Fibroblast of lung (primary cell): ENCODE measurements at regions not wholly inside any gene's neighbourhood (a gene's known extent, or its start where the extent isn't known, plus 50 kb on each side); places are given as distances from the start of the nearest gene placed in this dataset.

Source experiments
- DNase-seq, 2 donors: peaks; one replicate each; pipeline versions ENCODE4 v3.0.0 to v3.0.0-alpha.2; 2010; ENCODE audit warnings: low read depth in 2 of 2
- H2AFZ ChIP-seq: 2 replicates; pipeline ENCODE4 v1.5.1; 2012; ENCODE audit warnings: low read length, control low read depth, inconsistent platforms
- H3K27ac ChIP-seq: 2 replicates; pipeline ENCODE4 v1.5.1; 2011; ENCODE audit warnings: low read length, control low read depth; ENCODE audit not compliant: insufficient read depth
- H3K27me3 ChIP-seq: 2 replicates; pipeline ENCODE4 v1.5.1; 2011; ENCODE audit warnings: mild to moderate bottlenecking, low read length; ENCODE audit not compliant: control insufficient read depth, insufficient read depth
- H3K36me3 ChIP-seq: 2 replicates; pipeline ENCODE4 v1.5.1; 2011; ENCODE audit warnings: low read length; ENCODE audit not compliant: control insufficient read depth, insufficient read depth
- H3K4me1 ChIP-seq: 2 replicates; pipeline ENCODE4 v1.5.1; 2011; ENCODE audit warnings: low read length; ENCODE audit not compliant: control insufficient read depth, insufficient read depth; ENCODE audit errors: extremely low read depth
- H3K4me2 ChIP-seq: 2 replicates; pipeline ENCODE4 v1.5.1; 2011; ENCODE audit warnings: low read length, control low read depth; ENCODE audit not compliant: insufficient read depth; ENCODE audit errors: extremely low read depth
- H3K4me3 ChIP-seq, 4 experiments: fragments of 200-600 bp in 1 of 4; sonication (generic) in 1 of 4; replicated peaks in 1 of 4; 2 replicates each; pipeline ENCODE4 v1.5.1; 2011 to 2016; ENCODE audit warnings: low read length in 4 of 4, low read depth in 3 of 4, mild to moderate bottlenecking in 3 of 4, control low read depth in 2 of 4, inconsistent platforms in 1 of 4, mixed read lengths in 1 of 4; ENCODE audit not compliant: insufficient read depth in 1 of 4; ENCODE audit errors: control extremely low read depth in 1 of 4
- H3K79me2 ChIP-seq: 2 replicates; pipeline ENCODE4 v1.5.1; 2012; ENCODE audit warnings: mild to moderate bottlenecking, low read length, inconsistent platforms; ENCODE audit not compliant: control insufficient read depth, insufficient read depth
- H3K9ac ChIP-seq: 2 replicates; pipeline ENCODE4 v1.5.1; 2011; ENCODE audit warnings: mild to moderate bottlenecking, low read length, control low read depth; ENCODE audit not compliant: insufficient read depth
- H3K9me3 ChIP-seq: 2 replicates; pipeline ENCODE4 v1.5.1; 2012; ENCODE audit warnings: low read depth, low read length; ENCODE audit not compliant: control insufficient read depth, insufficient read depth
- H4K20me1 ChIP-seq: 2 replicates; pipeline ENCODE4 v1.5.1; 2011; ENCODE audit warnings: low read length; ENCODE audit not compliant: control insufficient read depth, insufficient read depth; ENCODE audit errors: extremely low read depth
- EZH2 ChIP-seq: IDR thresholded peaks from 2 replicates; pipeline ENCODE4 v1.5.1; 2012; ENCODE audit warnings: low read length, control low read depth, mild to moderate bottlenecking; ENCODE audit errors: missing control alignments
- TF ChIP-seq, protein P1 (sequence below), 2 donors: IDR thresholded peaks in 1 of 2; conservative IDR thresholded peaks in 1 of 2; 1 replicate in 1 of 2; 2 replicates in 1 of 2; pipeline ENCODE4 v1.5.1; 2011 to 2012; ENCODE audit warnings: low read length in 2 of 2, control low read depth in 1 of 2, inconsistent platforms in 1 of 2, low read depth in 1 of 2, mild to moderate bottlenecking in 1 of 2

DNA sequence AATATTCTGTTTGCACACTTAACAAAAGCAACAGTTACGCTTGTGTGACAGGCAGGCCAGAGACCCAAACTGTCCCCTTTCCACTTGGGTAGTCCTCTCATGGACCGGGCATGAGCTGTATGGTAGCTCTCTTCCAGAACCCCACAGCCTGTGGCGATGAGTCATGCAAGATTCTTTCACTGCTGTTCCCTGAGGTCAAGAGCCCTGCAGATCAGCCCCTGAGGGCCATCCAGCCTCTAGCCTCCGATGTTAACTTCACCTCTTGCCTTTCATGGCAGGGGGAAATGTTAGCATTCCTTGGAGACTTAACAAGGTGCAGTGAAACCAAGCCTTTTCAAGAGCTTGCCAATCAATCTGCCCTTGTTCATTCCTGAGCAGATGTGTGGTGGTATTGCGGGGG, 63.2 kb upstream of the DEUP1 start:
- Histone ChIP-seq H3K4me3 (no peak overlapping the region), H2AFZ (no peak overlapping the region), H3K4me1 (no peaks in the 10 kb centered on the region), H3K27me3 (no peaks in the 10 kb centered on the region), H3K36me3 (no peaks in the 10 kb centered on the region), H3K79me2 (no peaks in the 10 kb centered on the region), H4K20me1 (no peaks in the 10 kb centered on the region), H3K27ac (no peak overlapping the region), H3K4me2 (no peak overlapping the region), H3K9me3 (no peaks in the 10 kb centered on the region), H3K9ac (no peak overlapping the region)
- TF ChIP-seq EZH2, result no peak
- TF ChIP-seq, protein P1, sequence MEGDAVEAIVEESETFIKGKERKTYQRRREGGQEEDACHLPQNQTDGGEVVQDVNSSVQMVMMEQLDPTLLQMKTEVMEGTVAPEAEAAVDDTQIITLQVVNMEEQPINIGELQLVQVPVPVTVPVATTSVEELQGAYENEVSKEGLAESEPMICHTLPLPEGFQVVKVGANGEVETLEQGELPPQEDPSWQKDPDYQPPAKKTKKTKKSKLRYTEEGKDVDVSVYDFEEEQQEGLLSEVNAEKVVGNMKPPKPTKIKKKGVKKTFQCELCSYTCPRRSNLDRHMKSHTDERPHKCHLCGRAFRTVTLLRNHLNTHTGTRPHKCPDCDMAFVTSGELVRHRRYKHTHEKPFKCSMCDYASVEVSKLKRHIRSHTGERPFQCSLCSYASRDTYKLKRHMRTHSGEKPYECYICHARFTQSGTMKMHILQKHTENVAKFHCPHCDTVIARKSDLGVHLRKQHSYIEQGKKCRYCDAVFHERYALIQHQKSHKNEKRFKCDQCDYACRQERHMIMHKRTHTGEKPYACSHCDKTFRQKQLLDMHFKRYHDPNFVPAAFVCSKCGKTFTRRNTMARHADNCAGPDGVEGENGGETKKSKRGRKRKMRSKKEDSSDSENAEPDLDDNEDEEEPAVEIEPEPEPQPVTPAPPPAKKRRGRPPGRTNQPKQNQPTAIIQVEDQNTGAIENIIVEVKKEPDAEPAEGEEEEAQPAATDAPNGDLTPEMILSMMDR (conservative IDR thresholded peaks at IDR 0.05 in 1 of 2, IDR thresholded peaks at IDR 0.05 in 1 of 2; ENCODE audit: low read depth in 1 of 2, low read length in 2 of 2), result no peak
- no peak for DNase-seq

DNA sequence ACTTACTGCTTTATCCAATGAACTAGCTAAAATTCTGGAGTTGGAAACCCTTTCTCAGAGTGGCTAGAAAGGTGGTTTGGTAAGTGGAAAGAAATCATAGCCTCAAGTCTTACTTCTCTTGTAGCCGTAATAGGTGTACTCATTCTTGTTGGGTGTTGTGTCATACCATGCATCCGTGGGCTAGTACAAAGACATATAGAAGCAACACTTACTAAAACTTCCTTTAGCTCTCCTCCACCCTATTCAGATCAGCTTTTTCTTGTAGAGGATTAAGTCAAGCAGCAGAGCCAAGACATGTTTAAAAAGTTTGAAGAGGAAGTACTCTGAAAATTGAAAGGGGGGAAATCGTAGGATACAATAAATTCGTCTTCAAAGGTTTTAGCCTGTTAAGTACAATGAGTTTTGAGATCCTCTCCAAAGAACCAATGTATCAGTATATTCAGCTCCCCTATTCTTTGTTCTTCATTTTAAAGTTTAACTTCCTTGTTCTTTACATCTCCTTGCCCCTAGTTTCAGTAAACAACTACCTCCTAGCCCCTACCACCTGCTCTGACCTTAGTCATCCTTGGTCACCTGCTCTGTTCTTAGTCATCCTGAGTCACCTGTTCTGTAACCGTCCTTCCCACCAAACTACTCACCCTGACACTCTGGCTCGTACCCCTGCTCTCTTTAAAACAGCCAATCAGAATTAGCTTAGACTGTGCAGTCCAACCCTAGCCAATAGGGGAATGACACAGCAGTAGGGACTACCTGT, 62.1 kb upstream of the DEUP1 start:
- no peak overlapping the region for H2AFZ ChIP-seq
- no peaks in the 10 kb centered on the region for H4K20me1 ChIP-seq
- no peak for DNase-seq
- no peaks in the 10 kb centered on the region for H3K9me3 ChIP-seq
- TF ChIP-seq, protein P1 (conservative IDR thresholded peaks at IDR 0.05 in 1 of 2, IDR thresholded peaks at IDR 0.05 in 1 of 2; ENCODE audit: low read depth in 1 of 2, low read length in 2 of 2), result no peak
- TF ChIP-seq EZH2, result no peak
- no peak overlapping the region for H3K9ac ChIP-seq
- H3K27me3 ChIP-seq, result no peaks in the 10 kb centered on the region
- no peaks in the 10 kb centered on the region for H3K79me2 ChIP-seq
- no peak overlapping the region for H3K4me3 ChIP-seq
- H3K4me1 ChIP-seq, result no peaks in the 10 kb centered on the region
- no peak overlapping the region for H3K4me2 ChIP-seq
- H3K36me3 ChIP-seq, result no peaks in the 10 kb centered on the region
- H3K27ac ChIP-seq, result no peak overlapping the region

DNA sequence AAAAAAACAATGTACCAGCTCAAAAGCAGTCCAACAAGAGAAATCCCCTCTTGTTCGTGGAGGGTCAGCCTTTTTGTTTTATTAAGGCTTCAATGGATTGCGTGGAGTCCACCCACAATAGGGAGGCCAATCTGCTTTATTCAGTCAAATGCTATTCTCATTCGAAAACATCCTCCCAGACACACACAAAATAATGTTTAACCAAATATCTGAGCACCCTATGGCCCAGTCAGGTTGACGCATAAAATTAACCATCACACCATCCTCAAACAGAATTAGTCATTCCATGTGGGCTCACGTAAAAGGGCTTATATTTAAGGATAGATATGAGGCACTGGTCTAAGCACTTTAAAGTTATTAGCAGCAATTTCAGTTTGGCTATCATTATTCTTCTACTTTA, 58.9 kb upstream of the DEUP1 start:
- H3K79me2 ChIP-seq, result no peaks in the 10 kb centered on the region
- TF ChIP-seq, protein P1 (conservative IDR thresholded peaks at IDR 0.05 in 1 of 2, IDR thresholded peaks at IDR 0.05 in 1 of 2; ENCODE audit: low read depth in 1 of 2, low read length in 2 of 2), result no peak
- no peak for TF ChIP-seq EZH2
- H3K9me3 ChIP-seq, result no peaks in the 10 kb centered on the region
- no peak overlapping the region for H3K4me2 ChIP-seq
- no peak overlapping the region for H3K9ac ChIP-seq
- no peaks in the 10 kb centered on the region for H3K36me3 ChIP-seq
- H2AFZ ChIP-seq, result no peak overlapping the region
- H4K20me1 ChIP-seq, result no peaks in the 10 kb centered on the region
- H3K27me3 ChIP-seq, result no peaks in the 10 kb centered on the region
- H3K4me1 ChIP-seq, result no peaks in the 10 kb centered on the region
- H3K4me3 ChIP-seq, result no peak overlapping the region
- no peak for DNase-seq
- H3K27ac ChIP-seq, result no peak overlapping the region
